GM23338 (cell line): ENCODE measurements at regions not wholly inside any gene's neighbourhood (a gene's known extent, or its start where the extent isn't known, plus 50 kb on each side); places are given as distances from the start of the nearest gene placed in this dataset.

Source experiments
- ATAC-seq: fragments of 200-7000 bp; cut with Tn5 transposase; 3 replicates; pipeline ENCODE4 v1.9.1; 2020
- DNase-seq: peaks from one replicate; pipeline ENCODE4 v3.0.0-alpha.2; 2015; ENCODE audit warnings: low spot score
- H2AFZ ChIP-seq: fragments of 200-600 bp; sonication (generic); 2 replicates; pipeline ENCODE4 v1.8.0; 2016; ENCODE audit warnings: antibody characterized with exemption, mild to moderate bottlenecking, moderate library complexity
- H3F3A ChIP-seq: fragments of 200-600 bp; sonication (generic); replicated peaks from 2 replicates; pipeline ENCODE4 v1.8.0; 2017; ENCODE audit warnings: antibody characterized with exemption, mixed run types, low read depth
- H3K27ac ChIP-seq: fragments of 200-600 bp; sonication (generic); 2 replicates; pipeline ENCODE4 v1.6.1; 2016; ENCODE audit warnings: low read depth
- H3K27me3 ChIP-seq: fragments of 200-600 bp; sonication (generic); 2 replicates; pipeline ENCODE4 v1.8.0; 2016; ENCODE audit warnings: mild to moderate bottlenecking, mixed run types, moderate library complexity; ENCODE audit not compliant: insufficient read depth
- H3K36me3 ChIP-seq: fragments of 200-600 bp; sonication (generic); 2 replicates; pipeline ENCODE4 v1.8.0; 2016; ENCODE audit warnings: mild to moderate bottlenecking; ENCODE audit not compliant: insufficient read depth
- H3K4me1 ChIP-seq: fragments of 200-600 bp; sonication (generic); 2 replicates; pipeline ENCODE4 v1.8.0; 2016; ENCODE audit warnings: mild to moderate bottlenecking, moderate library complexity; ENCODE audit not compliant: insufficient read depth
- H3K4me2 ChIP-seq: fragments of 200-600 bp; sonication (generic); 2 replicates; pipeline ENCODE4 v1.7.1; 2017; ENCODE audit warnings: mixed run types
- H3K4me3 ChIP-seq: fragments of 200-600 bp; sonication (generic); 2 replicates; pipeline ENCODE4 v1.6.1; 2016; ENCODE audit warnings: mixed run types
- H3K79me2 ChIP-seq: fragments of 200-600 bp; sonication (generic); replicated peaks from 2 replicates; pipeline ENCODE4 v1.8.0; 2017; ENCODE audit warnings: mild to moderate bottlenecking; ENCODE audit not compliant: insufficient read depth
- H3K9me2 ChIP-seq: fragments of 200-600 bp; sonication (generic); 2 replicates; pipeline ENCODE4 v1.8.0; 2017; ENCODE audit not compliant: insufficient read depth
- H4K20me1 ChIP-seq: fragments of 200-600 bp; sonication (generic); replicated peaks from 2 replicates; pipeline ENCODE4 v1.8.0; 2017; ENCODE audit warnings: mild to moderate bottlenecking; ENCODE audit not compliant: insufficient read depth
- H3K27ac Mint-ChIP-seq: 2 replicates; pipeline ENCODE4 v1.8.0; 2020; ENCODE audit warnings: inconsistent platforms, mild to moderate bottlenecking, moderate library complexity, mixed read lengths
- H3K27me3 Mint-ChIP-seq: 3 replicates; pipeline ENCODE4 v1.8.0; 2022; ENCODE audit warnings: low read depth, mild to moderate bottlenecking, moderate library complexity, mixed read lengths, inconsistent platforms; ENCODE audit not compliant: insufficient read depth, poor library complexity
- H3K36me3 Mint-ChIP-seq: 3 replicates; pipeline ENCODE4 v1.8.0; 2021; ENCODE audit warnings: low read depth, mild to moderate bottlenecking, inconsistent platforms, moderate library complexity, mixed read lengths
- H3K4me1 Mint-ChIP-seq: 3 replicates; pipeline ENCODE4 v1.8.0; 2020; ENCODE audit warnings: mild to moderate bottlenecking, inconsistent platforms, mixed read lengths
- H3K4me3 Mint-ChIP-seq: 3 replicates; pipeline ENCODE4 v1.8.0; 2021; ENCODE audit warnings: moderate library complexity, mild to moderate bottlenecking, inconsistent platforms, mixed read lengths
- H3K9me3 Mint-ChIP-seq: 3 replicates; pipeline ENCODE4 v1.8.0; 2020; ENCODE audit warnings: moderate library complexity, mild to moderate bottlenecking, inconsistent platforms, mixed read lengths
- CREB1 ChIP-seq: fragments of 250-450 bp; sonication (Bioruptor Pico); IDR thresholded peaks from 2 replicates; pipeline ENCODE4 v1.5.0; 2020; ENCODE audit warnings: low read depth, mild to moderate bottlenecking, moderate library complexity
- ETS1 ChIP-seq: IDR thresholded peaks from 2 replicates; pipeline ENCODE4 v1.6.1; 2016; ENCODE audit warnings: antibody characterized with exemption
- EZH2 ChIP-seq: fragments of 200-600 bp; sonication (generic); IDR thresholded peaks from one replicate; pipeline ENCODE4 v1.8.0; 2017; ENCODE audit warnings: antibody characterized with exemption, mild to moderate bottlenecking, low read depth; ENCODE audit not compliant: unreplicated experiment
- EZH2phosphoT487 ChIP-seq: fragments of 200-600 bp; sonication (generic); IDR thresholded peaks from one replicate; pipeline ENCODE4 v1.8.1; 2018; ENCODE audit warnings: antibody characterized with exemption; ENCODE audit not compliant: unreplicated experiment
- JUNB ChIP-seq: IDR thresholded peaks from one replicate; pipeline ENCODE4 v1.6.1; 2016; ENCODE audit warnings: antibody characterized with exemption; ENCODE audit not compliant: unreplicated experiment
- NANOG ChIP-seq: IDR thresholded peaks from 2 replicates; pipeline ENCODE4 v1.6.1; 2016; ENCODE audit warnings: antibody characterized with exemption, borderline replicate concordance
- POLR2AphosphoS5 ChIP-seq: IDR thresholded peaks from 2 replicates; pipeline ENCODE4 v1.6.1; 2016; ENCODE audit warnings: antibody characterized with exemption, low read depth
- STAT1 ChIP-seq: IDR thresholded peaks from one replicate; pipeline ENCODE4 v1.6.1; 2016; ENCODE audit warnings: antibody characterized with exemption; ENCODE audit not compliant: unreplicated experiment
- ZNF114 ChIP-seq: fragments of 250-450 bp; sonication (Bioruptor Pico); IDR thresholded peaks from 2 replicates; pipeline ENCODE4 v1.5.0; 2020; ENCODE audit warnings: mild to moderate bottlenecking, moderate library complexity
- ZNF331 ChIP-seq: fragments of 250-450 bp; sonication (Bioruptor Pico); IDR thresholded peaks from 2 replicates; pipeline ENCODE4 v1.5.0; 2020; ENCODE audit warnings: low read depth, mild to moderate bottlenecking, moderate library complexity
- TF ChIP-seq, protein P1 (sequence below): fragments of 250-450 bp; sonication (Bioruptor Pico); IDR thresholded peaks from 2 replicates; pipeline ENCODE4 v1.5.0; 2020; ENCODE audit warnings: mild to moderate bottlenecking, moderate library complexity
- TF ChIP-seq, protein P2 (sequence below): IDR thresholded peaks from one replicate; pipeline ENCODE4 v1.6.1; 2018; ENCODE audit warnings: antibody characterized with exemption; ENCODE audit not compliant: unreplicated experiment
- TF ChIP-seq, protein P3 (sequence below), 2 experiments: fragments of 200-600 bp in 1 of 2; sonication (generic) in 1 of 2; conservative IDR thresholded peaks; 2 replicates each; pipeline versions ENCODE4 v1.5.1 to v1.6.1; 2016 to 2017; ENCODE audit warnings: antibody characterized with exemption in 2 of 2, low read depth in 2 of 2, mild to moderate bottlenecking in 2 of 2, moderate library complexity in 1 of 2

DNA sequence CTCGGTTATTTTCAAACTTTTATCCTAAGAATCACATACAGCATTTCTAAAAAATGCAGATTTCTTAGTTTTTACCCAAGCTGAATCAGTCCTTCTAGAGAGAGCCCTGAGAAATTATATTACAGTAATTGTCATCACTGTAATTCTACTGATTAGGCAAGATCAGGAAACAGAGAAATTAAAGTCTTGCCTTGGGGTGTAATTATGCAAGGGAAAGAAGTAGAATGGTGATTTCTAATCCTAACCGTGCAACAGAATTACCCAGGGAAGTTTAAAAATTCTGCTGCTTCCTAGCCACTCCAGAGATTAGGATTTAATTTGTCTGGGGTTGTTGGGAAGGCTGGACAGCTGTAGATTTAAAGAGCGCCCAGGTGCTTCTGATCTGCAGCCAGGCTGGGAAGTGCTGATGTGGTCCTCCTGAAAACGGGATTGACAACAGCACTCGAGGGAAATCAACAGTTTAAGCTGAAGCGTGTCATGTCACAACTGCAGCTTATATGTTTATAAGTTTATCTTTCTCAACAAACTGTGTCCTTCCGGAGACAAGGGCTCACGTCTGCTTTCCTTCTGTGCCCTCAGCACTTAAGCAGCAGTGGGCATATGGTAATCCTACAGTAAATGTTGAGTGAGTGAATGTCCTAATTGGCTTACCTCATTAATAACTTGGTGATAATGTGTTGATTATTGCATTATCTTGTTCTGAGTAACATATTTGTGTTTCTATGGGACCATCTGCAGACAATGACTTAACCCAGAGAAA is 671.9 kb upstream of the SOX11 start:
- TF ChIP-seq, protein P1, sequence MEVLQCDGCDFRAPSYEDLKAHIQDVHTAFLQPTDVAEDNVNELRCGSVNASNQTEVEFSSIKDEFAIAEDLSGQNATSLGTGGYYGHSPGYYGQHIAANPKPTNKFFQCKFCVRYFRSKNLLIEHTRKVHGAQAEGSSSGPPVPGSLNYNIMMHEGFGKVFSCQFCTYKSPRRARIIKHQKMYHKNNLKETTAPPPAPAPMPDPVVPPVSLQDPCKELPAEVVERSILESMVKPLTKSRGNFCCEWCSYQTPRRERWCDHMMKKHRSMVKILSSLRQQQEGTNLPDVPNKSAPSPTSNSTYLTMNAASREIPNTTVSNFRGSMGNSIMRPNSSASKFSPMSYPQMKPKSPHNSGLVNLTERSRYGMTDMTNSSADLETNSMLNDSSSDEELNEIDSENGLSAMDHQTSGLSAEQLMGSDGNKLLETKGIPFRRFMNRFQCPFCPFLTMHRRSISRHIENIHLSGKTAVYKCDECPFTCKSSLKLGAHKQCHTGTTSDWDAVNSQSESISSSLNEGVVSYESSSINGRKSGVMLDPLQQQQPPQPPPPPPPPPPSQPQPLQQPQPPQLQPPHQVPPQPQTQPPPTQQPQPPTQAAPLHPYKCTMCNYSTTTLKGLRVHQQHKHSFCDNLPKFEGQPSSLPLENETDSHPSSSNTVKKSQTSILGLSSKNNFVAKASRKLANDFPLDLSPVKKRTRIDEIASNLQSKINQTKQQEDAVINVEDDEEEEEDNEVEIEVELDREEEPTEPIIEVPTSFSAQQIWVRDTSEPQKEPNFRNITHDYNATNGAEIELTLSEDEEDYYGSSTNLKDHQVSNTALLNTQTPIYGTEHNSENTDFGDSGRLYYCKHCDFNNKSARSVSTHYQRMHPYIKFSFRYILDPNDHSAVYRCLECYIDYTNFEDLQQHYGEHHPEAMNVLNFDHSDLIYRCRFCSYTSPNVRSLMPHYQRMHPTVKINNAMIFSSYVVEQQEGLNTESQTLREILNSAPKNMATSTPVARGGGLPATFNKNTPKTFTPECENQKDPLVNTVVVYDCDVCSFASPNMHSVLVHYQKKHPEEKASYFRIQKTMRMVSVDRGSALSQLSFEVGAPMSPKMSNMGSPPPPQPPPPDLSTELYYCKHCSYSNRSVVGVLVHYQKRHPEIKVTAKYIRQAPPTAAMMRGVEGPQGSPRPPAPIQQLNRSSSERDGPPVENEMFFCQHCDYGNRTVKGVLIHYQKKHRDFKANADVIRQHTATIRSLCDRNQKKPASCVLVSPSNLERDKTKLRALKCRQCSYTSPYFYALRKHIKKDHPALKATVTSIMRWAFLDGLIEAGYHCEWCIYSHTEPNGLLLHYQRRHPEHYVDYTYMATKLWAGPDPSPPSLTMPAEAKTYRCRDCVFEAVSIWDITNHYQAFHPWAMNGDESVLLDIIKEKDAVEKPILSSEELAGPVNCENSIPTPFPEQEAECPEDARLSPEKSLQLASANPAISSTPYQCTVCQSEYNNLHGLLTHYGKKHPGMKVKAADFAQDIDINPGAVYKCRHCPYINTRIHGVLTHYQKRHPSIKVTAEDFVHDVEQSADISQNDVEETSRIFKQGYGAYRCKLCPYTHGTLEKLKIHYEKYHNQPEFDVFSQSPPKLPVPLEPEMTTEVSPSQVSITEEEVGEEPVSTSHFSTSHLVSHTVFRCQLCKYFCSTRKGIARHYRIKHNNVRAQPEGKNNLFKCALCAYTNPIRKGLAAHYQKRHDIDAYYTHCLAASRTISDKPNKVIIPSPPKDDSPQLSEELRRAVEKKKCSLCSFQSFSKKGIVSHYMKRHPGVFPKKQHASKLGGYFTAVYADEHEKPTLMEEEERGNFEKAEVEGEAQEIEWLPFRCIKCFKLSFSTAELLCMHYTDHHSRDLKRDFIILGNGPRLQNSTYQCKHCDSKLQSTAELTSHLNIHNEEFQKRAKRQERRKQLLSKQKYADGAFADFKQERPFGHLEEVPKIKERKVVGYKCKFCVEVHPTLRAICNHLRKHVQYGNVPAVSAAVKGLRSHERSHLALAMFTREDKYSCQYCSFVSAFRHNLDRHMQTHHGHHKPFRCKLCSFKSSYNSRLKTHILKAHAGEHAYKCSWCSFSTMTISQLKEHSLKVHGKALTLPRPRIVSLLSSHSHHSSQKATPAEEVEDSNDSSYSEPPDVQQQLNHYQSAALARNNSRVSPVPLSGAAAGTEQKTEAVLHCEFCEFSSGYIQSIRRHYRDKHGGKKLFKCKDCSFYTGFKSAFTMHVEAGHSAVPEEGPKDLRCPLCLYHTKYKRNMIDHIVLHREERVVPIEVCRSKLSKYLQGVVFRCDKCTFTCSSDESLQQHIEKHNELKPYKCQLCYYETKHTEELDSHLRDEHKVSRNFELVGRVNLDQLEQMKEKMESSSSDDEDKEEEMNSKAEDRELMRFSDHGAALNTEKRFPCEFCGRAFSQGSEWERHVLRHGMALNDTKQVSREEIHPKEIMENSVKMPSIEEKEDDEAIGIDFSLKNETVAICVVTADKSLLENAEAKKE (CRISPR knock-in tag) = no peak
- TF ChIP-seq ETS1 (no peak), JUNB (no peak), CREB1 (CRISPR knock-in tag) (no peak), ZNF331 (CRISPR knock-in tag) (no peak), STAT1 (no peak), NANOG (no peak), ZNF114 (CRISPR knock-in tag) (no peak), POLR2AphosphoS5 (no peak), EZH2phosphoT487 (no peak), EZH2 (no peak)
- TF ChIP-seq, protein P2, sequence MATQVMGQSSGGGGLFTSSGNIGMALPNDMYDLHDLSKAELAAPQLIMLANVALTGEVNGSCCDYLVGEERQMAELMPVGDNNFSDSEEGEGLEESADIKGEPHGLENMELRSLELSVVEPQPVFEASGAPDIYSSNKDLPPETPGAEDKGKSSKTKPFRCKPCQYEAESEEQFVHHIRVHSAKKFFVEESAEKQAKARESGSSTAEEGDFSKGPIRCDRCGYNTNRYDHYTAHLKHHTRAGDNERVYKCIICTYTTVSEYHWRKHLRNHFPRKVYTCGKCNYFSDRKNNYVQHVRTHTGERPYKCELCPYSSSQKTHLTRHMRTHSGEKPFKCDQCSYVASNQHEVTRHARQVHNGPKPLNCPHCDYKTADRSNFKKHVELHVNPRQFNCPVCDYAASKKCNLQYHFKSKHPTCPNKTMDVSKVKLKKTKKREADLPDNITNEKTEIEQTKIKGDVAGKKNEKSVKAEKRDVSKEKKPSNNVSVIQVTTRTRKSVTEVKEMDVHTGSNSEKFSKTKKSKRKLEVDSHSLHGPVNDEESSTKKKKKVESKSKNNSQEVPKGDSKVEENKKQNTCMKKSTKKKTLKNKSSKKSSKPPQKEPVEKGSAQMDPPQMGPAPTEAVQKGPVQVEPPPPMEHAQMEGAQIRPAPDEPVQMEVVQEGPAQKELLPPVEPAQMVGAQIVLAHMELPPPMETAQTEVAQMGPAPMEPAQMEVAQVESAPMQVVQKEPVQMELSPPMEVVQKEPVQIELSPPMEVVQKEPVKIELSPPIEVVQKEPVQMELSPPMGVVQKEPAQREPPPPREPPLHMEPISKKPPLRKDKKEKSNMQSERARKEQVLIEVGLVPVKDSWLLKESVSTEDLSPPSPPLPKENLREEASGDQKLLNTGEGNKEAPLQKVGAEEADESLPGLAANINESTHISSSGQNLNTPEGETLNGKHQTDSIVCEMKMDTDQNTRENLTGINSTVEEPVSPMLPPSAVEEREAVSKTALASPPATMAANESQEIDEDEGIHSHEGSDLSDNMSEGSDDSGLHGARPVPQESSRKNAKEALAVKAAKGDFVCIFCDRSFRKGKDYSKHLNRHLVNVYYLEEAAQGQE = no peak
- TF ChIP-seq, protein P3, sequence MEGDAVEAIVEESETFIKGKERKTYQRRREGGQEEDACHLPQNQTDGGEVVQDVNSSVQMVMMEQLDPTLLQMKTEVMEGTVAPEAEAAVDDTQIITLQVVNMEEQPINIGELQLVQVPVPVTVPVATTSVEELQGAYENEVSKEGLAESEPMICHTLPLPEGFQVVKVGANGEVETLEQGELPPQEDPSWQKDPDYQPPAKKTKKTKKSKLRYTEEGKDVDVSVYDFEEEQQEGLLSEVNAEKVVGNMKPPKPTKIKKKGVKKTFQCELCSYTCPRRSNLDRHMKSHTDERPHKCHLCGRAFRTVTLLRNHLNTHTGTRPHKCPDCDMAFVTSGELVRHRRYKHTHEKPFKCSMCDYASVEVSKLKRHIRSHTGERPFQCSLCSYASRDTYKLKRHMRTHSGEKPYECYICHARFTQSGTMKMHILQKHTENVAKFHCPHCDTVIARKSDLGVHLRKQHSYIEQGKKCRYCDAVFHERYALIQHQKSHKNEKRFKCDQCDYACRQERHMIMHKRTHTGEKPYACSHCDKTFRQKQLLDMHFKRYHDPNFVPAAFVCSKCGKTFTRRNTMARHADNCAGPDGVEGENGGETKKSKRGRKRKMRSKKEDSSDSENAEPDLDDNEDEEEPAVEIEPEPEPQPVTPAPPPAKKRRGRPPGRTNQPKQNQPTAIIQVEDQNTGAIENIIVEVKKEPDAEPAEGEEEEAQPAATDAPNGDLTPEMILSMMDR (conservative IDR thresholded peaks at IDR 0.05; ENCODE audit: low read depth in 2 of 2) = no peak
- Histone ChIP-seq H3K4me2 (no peak overlapping the region), H3K79me2 (no peaks in the 10 kb centered on the region), H3K4me3 (no peak overlapping the region), H3K27me3 (no peaks in the 10 kb centered on the region), H2AFZ (no peak overlapping the region), H3F3A (peaks cover 10% of the 10 kb centered on the region), H3K27ac (no peak overlapping the region), H3K36me3 (0 out of 2 replicates have a peak, but pooled peaks cover 4% of the 10 kb centered on the region), H3K4me1 (no peaks in the 10 kb centered on the region), H4K20me1 (no peaks in the 10 kb centered on the region), H3K9me2 (no peaks in the 10 kb centered on the region)
- Mint-ChIP-seq H3K4me3 (no peak overlapping the region), H3K9me3 (peaks cover 83% of the 10 kb centered on the region), H3K4me1 (no peaks in the 10 kb centered on the region; the same call in 2 of the 3 replicates), H3K27me3 (peaks cover 7% of the 10 kb centered on the region), H3K36me3 (peaks cover 21% of the 10 kb centered on the region), H3K27ac (no peak overlapping the region)
- DNase-seq (no peak), ATAC-seq (no peak)
